Astrocyte of the spinal cord (primary cell): ENCODE measurements at regions not wholly inside any gene's neighbourhood (a gene's known extent, or its start where the extent isn't known, plus 50 kb on each side); places are given as distances from the start of the nearest gene placed in this dataset.

Experiments used
- DNase-seq: peaks from one replicate; pipeline ENCODE4 v3.0.0; 2011; ENCODE audit warnings: low read depth, low spot score
- H3K4me3 ChIP-seq: 2 replicates; pipeline ENCODE4 v1.5.1; 2011; ENCODE audit warnings: low read depth, mild to moderate bottlenecking, low read length, moderate library complexity
- in situ Hi-C: cut with HindIII; loops from 2 replicates; pipeline ENCODE4 v1.10.0; 2017; ENCODE audit warnings: low sequenced_read_pairs
- TF ChIP-seq, protein P1 (sequence below): IDR thresholded peaks from 2 replicates; pipeline ENCODE4 v1.5.1; 2012; ENCODE audit warnings: low read depth, mild to moderate bottlenecking, low read length, inconsistent platforms

DNA sequence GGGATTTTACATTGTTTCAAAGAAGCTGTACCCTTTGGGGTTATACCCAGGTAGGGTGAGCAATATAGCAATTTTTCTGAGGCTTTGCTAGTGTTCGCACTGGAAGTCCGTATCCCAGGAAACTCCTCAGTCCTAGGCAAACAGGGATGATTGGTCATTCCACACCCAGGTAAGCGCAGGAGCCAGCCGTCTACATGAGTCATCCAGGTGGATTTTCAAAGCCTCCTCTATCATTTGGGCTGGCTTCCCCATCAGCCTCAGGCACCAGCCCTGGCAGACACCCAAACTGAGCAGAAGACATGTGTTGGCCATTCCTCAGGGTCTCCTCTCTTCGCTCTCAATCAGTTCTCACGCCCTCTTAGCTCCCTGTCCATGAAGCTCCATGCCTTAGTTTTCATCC is 135.6 kb downstream of the AIPL1 start:
- no peak for DNase-seq
- TF ChIP-seq, protein P1, sequence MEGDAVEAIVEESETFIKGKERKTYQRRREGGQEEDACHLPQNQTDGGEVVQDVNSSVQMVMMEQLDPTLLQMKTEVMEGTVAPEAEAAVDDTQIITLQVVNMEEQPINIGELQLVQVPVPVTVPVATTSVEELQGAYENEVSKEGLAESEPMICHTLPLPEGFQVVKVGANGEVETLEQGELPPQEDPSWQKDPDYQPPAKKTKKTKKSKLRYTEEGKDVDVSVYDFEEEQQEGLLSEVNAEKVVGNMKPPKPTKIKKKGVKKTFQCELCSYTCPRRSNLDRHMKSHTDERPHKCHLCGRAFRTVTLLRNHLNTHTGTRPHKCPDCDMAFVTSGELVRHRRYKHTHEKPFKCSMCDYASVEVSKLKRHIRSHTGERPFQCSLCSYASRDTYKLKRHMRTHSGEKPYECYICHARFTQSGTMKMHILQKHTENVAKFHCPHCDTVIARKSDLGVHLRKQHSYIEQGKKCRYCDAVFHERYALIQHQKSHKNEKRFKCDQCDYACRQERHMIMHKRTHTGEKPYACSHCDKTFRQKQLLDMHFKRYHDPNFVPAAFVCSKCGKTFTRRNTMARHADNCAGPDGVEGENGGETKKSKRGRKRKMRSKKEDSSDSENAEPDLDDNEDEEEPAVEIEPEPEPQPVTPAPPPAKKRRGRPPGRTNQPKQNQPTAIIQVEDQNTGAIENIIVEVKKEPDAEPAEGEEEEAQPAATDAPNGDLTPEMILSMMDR = no peak
- H3K4me3 ChIP-seq = no peak overlapping the region
- in situ Hi-C loops = no loop called here

DNA sequence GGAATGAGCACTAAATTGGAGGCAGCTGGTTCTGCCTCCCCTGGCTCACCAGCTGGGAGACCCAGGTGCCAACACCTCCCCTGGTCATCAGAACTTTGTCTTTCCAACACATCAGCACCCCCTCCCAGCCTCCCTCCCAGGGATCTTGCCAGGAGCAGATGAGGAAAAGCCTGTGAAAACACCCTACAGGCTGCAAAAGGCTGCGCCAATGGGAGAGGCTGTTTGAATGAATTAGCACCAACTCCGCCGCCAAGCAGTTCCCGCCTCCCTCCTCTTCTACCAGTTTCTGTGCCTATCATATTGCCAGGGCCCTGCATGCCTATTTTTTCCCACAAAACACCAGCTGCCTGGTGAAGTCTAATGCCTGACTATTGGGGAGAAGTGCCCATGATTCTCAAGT is 137.0 kb downstream of the AIPL1 start:
- no peak overlapping the region for H3K4me3 ChIP-seq
- in situ Hi-C loops = no loop called here
- DNase-seq = no peak
- TF ChIP-seq, protein P1 = no peak

DNA sequence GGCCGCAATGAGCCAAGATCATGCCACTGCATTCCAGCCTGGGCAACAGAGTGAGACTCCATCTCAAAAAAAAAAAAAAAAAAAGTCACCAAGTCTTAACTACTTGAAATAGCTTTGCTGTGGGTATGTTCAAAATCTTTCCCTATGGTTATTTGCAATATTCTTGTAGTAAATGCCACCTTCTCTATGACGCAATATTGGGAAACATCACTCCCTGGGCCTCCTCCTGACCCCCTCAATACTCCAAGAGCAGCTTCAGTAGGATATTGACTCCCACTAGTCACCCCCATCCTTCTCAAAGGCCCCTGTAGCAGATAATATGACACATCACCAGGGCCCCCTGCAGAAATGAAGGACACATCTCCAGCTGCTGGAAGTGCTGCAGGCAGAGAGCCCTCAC is 137.8 kb downstream of the AIPL1 start:
- TF ChIP-seq, protein P1 = no peak
- DNase-seq = no peak
- in situ Hi-C loops = no loop called here
- no peak overlapping the region for H3K4me3 ChIP-seq

DNA sequence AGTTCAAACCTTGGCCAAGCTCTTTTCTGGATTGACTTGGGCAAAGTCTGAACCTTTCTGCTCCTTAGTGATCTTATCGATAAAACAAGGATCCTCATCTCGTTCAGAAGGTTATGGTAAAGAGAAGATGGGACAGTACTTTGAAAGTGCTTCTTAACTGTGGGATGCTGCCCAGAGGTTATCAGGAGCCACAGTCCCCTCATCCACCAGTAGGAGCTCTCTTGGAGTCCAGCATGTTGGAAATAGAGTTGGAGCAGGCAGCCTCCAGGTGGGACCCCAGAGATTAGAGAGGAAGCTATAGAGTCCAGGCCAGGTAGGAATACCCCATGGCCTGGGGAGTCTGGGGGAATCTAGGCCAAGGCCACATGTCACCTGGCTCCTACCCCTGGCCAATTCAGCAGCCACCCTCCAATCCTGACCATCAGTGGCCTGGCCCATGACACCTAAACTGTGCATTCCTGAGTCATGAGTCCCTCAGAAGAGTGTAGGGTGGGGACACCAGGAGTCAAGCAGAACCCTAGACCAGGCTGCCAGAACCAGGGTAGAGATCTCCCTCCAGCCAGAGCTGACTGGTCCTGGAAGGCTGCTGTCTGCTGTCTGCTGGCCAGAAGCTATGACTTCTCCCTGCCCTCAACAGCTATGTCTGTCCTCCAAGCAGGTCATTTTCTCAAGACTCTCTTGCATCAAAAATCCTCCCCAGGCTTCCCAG is 144.3 kb downstream of the AIPL1 start:
- DNase-seq = no peak
- in situ Hi-C loops = no loop called here
- H3K4me3 ChIP-seq = no peak overlapping the region
- TF ChIP-seq, protein P1 = no peak

DNA sequence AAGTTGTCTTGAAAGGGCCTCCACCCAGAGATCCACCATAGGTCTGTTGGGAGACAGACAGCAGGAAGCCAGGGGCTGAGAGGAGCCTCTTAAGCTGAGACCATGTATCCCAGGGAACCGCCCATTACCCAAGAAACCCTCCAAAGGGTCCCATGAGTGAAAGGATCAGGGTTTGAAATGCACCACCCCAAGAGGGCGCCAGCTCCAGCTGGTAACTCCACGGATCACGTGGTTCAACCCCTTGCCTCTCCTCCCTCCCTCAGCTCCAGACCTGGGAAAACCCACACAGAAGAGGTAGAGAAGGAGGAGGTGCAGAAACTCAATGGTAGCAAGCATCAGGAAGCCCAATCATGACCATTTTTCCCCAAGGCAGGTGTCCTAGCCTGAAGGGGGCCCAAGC is 148.7 kb downstream of the AIPL1 start:
- TF ChIP-seq, protein P1 = no peak
- in situ Hi-C loops = no loop called here
- no peak for DNase-seq
- no peak overlapping the region for H3K4me3 ChIP-seq

DNA sequence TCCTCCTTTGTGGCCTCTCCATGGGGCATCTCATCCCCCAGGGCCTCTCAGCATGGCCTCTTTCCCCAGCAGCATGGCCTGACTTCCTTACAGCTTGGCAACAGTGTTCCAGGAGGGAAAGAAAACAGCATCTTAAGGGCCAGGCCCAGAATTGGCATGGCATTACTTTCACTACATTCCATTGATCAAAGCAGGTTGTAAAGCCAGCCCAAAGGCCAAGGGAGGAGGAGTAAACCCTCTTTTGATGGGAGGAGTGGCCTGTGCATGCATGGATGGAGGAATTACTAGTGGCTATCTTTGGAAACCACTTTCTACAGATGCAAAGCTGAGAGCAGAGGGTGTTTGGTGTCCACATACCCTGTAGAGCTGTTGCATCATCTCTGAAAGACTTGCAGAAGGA is 149.4 kb downstream of the AIPL1 start:
- TF ChIP-seq, protein P1 = no peak
- no peak overlapping the region for H3K4me3 ChIP-seq
- no peak for DNase-seq
- in situ Hi-C loops = no loop called here

DNA sequence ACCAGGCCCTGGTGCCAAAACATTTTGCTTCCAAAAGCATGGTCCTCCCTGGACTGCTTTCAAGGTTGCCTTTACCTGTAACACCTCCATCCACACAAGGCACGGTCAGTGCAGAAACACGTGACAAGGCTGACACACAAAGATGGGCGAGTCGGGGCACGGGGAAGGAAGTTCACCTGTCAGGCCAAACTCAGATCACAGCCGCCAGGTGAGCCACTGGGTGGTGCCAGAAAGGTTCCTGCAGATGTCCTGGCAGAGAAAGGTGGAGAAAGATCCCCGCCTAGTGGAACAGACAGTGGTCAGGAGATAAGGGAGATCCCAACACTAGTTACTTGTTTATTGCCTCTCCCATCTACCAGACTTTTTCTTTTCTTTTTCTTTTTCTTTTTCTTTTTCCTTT is 155.3 kb downstream of the AIPL1 start:
- in situ Hi-C loops = no loop called here
- TF ChIP-seq, protein P1 = no peak
- DNase-seq = no peak
- no peak overlapping the region for H3K4me3 ChIP-seq
